Fibroblast of upper back skin (primary cell): ENCODE measurements at regions not wholly inside any gene's neighbourhood (a gene's known extent, or its start where the extent isn't known, plus 50 kb on each side); places are given as distances from the start of the nearest gene placed in this dataset.

Source experiments
- DNase-seq: peaks from one replicate; pipeline ENCODE4 v3.0.0-alpha.2; 2013

GRCh38 chr16:66088681-66089080 lies 277.8 kb upstream of the CDH5 start:
- DNase-seq = no peak

GRCh38 chr16:66087308-66087707 lies 279.2 kb upstream of the CDH5 start:
- no peak for DNase-seq

GRCh38 chr16:66085651-66086050 lies 280.8 kb upstream of the CDH5 start:
- no peak for DNase-seq

- DNase-seq = peak; percentile 72
Measured at GRCh38 chr16:66084731-66085130, 281.8 kb upstream of the CDH5 start.

GRCh38 chr16:66084306-66084705 lies 282.2 kb upstream of the CDH5 start:
- DNase-seq = no peak

GRCh38 chr16:66083171-66083570 lies 283.3 kb upstream of the CDH5 start:
- DNase-seq = peak; percentile 14

GRCh38 chr16:66082424-66082823 lies 284.1 kb upstream of the CDH5 start:
- DNase-seq = no peak

- peak; percentile 95 for DNase-seq
Measured at GRCh38 chr16:66081775-66082366, 284.6 kb upstream of the CDH5 start.

- DNase-seq = no peak
Measured at GRCh38 chr16:66079671-66080334, 286.7 kb upstream of the CDH5 start.

- DNase-seq = peak; percentile 85
Measured at GRCh38 chr16:66070140-66070917, 296.2 kb upstream of the CDH5 start.

- peak; percentile 94 for DNase-seq
Measured at GRCh38 chr16:66069587-66069986, 296.9 kb upstream of the CDH5 start.

GRCh38 chr16:66066404-66066803 lies 300.1 kb upstream of the CDH5 start:
- no peak for DNase-seq

GRCh38 chr16:66065925-66066324 lies 300.6 kb upstream of the CDH5 start:
- DNase-seq = no peak

GRCh38 chr16:66064801-66065530 lies 301.5 kb upstream of the CDH5 start:
- no peak for DNase-seq

GRCh38 chr16:66058832-66059231 lies 307.7 kb upstream of the CDH5 start:
- DNase-seq = no peak

- DNase-seq = peak; percentile 95
Measured at GRCh38 chr16:66058172-66058691, 308.3 kb upstream of the CDH5 start.

GRCh38 chr16:66057057-66057456 lies 309.4 kb upstream of the CDH5 start:
- no peak for DNase-seq

- DNase-seq = no peak
Measured at GRCh38 chr16:66054095-66054494, 312.4 kb upstream of the CDH5 start.

- DNase-seq = no peak
Measured at GRCh38 chr16:66052745-66053144, 313.7 kb upstream of the CDH5 start.

- no peak for DNase-seq
Measured at GRCh38 chr16:66050991-66051390, 315.5 kb upstream of the CDH5 start.

GRCh38 chr16:66049865-66050264 lies 316.6 kb upstream of the CDH5 start:
- DNase-seq = no peak

- no peak for DNase-seq
Measured at GRCh38 chr16:66045626-66046025, 320.9 kb upstream of the CDH5 start.

GRCh38 chr16:66044556-66044955 lies 321.9 kb upstream of the CDH5 start:
- DNase-seq = no peak
